CD4-positive, alpha-beta T cell (primary cell): ENCODE measurements at regions not wholly inside any gene's neighbourhood (a gene's known extent, or its start where the extent isn't known, plus 50 kb on each side); places are given as distances from the start of the nearest gene placed in this dataset.

Experiments
- ATAC-seq: fragments of 200-7000 bp; cut with Tn5 transposase; one replicate; pipeline ENCODE4 v1.10.0; 2022; ENCODE audit warnings: mild to moderate bottlenecking; ENCODE audit not compliant: poor library complexity
- CTCF ChIA-PET: fragments of 350-600 bp; sonication (Branson Sonifier 250); formaldehyde crosslinking; loops from one replicate; lab custom pipeline; 2021; ENCODE audit warnings: antibody characterized with exemption, inconsistent platforms; lab: Charles Lee
- POLR2A ChIA-PET: fragments of 350-600 bp; sonication (Branson Sonifier 250); formaldehyde crosslinking; loops from one replicate; lab custom pipeline; 2021; ENCODE audit warnings: antibody characterized with exemption, inconsistent platforms; lab: Charles Lee
- DNase-seq, 14 experiments: peaks; one replicate each; pipeline ENCODE4 v3.0.0-alpha.2; 2013 to 2020; ENCODE audit warnings: mixed read lengths in 2 of 14
- H3K27ac ChIP-seq, 2 donors: one replicate each; pipeline versions ENCODE4 v1.5.1 to v1.7.0; 2013; ENCODE audit warnings: low read length in 2 of 2, low read depth in 1 of 2, mild to moderate bottlenecking in 1 of 2
- H3K27me3 ChIP-seq, 2 experiments: 1 replicate in 1 of 2; 2 replicates in 1 of 2; pipeline versions ENCODE4 v1.6.1 to v1.7.0; 2013; ENCODE audit warnings: low read length in 2 of 2, control low read depth in 1 of 2, mild to moderate bottlenecking in 1 of 2, moderate library complexity in 1 of 2; ENCODE audit not compliant: insufficient read depth in 2 of 2, control insufficient read depth in 1 of 2
- H3K36me3 ChIP-seq: one replicate; pipeline ENCODE4 v1.6.1; 2013; ENCODE audit warnings: low read length, control low read depth; ENCODE audit not compliant: insufficient read depth
- H3K4me1 ChIP-seq: one replicate; pipeline ENCODE4 v1.6.1; 2013; ENCODE audit warnings: low read length, control low read depth; ENCODE audit not compliant: insufficient read depth
- H3K4me3 ChIP-seq: one replicate; pipeline ENCODE4 v1.5.1; 2013; ENCODE audit warnings: mild to moderate bottlenecking, low read length, moderate library complexity
- H3K9me3 ChIP-seq, 2 experiments: 1 replicate in 1 of 2; 2 replicates in 1 of 2; pipeline versions ENCODE4 v1.6.1 to v1.7.0; 2013; ENCODE audit warnings: low read length in 2 of 2, mild to moderate bottlenecking in 2 of 2, control low read depth in 1 of 2, moderate library complexity in 1 of 2; ENCODE audit not compliant: control insufficient read depth in 1 of 2, insufficient read depth in 1 of 2
- H3K27ac Mint-ChIP-seq: one replicate; pipeline ENCODE4 v1.8.0; 2020; ENCODE audit warnings: mixed read lengths
- H3K27me3 Mint-ChIP-seq: one replicate; pipeline ENCODE4 v1.8.0; 2021; ENCODE audit warnings: mixed read lengths
- H3K36me3 Mint-ChIP-seq: one replicate; pipeline ENCODE4 v1.8.0; 2021; ENCODE audit warnings: low read depth, mixed read lengths
- H3K4me1 Mint-ChIP-seq: one replicate; pipeline ENCODE4 v1.8.0; 2021; ENCODE audit warnings: low read depth, mixed read lengths
- H3K4me3 Mint-ChIP-seq: one replicate; pipeline ENCODE4 v1.8.0; 2020; ENCODE audit warnings: mild to moderate bottlenecking, mixed read lengths
- H3K9me3 Mint-ChIP-seq: one replicate; pipeline ENCODE4 v1.8.0; 2020; ENCODE audit warnings: mixed read lengths
- CTCF ChIP-seq: fragments of 200-600 bp; IDR thresholded peaks from one replicate; pipeline ENCODE4 v1.8.0; 2022; ENCODE audit warnings: antibody characterized with exemption, mild to moderate bottlenecking
- intact Hi-C, 2 experiments: fragments of 100-400 bp; cut with DNase I in 1 of 2; cut with micrococcal nuclease in 1 of 2; formaldehyde crosslinking; loops; one replicate each; pipeline versions ENCODE4 v1.15.1 to v1.9.0; 2023 to 2025; cut with DNase I, micrococcal nuclease

- H3K9me3 Mint-ChIP-seq = peaks cover 5% of the 10 kb centered on the region
- no peaks in the 10 kb centered on the region for H3K27me3 ChIP-seq
- intact Hi-C loops = no loop called here
- no peak overlapping the region for H3K4me3 ChIP-seq
- ATAC-seq (no peak), DNase-seq (no peak)
- POLR2A ChIA-PET = no interaction called here
- H3K36me3 Mint-ChIP-seq = no peaks in the 10 kb centered on the region
- H3K4me1 Mint-ChIP-seq = no peaks in the 10 kb centered on the region
- peaks cover 0 to 12% of the 10 kb centered on the region in 2 experiments for H3K9me3 ChIP-seq
- no peak for TF ChIP-seq CTCF
- no peaks in the 10 kb centered on the region for H3K4me1 ChIP-seq
- H3K27me3 Mint-ChIP-seq = no peaks in the 10 kb centered on the region
- CTCF ChIA-PET = no interaction called here
- no peak overlapping the region for H3K27ac Mint-ChIP-seq
- H3K27ac ChIP-seq = no peak overlapping the region
- H3K36me3 ChIP-seq = no peaks in the 10 kb centered on the region
- H3K4me3 Mint-ChIP-seq = no peak overlapping the region
Observed at GRCh38 chr6:113289166-113289565, 568.0 kb upstream of the MARCKS start.

DNA sequence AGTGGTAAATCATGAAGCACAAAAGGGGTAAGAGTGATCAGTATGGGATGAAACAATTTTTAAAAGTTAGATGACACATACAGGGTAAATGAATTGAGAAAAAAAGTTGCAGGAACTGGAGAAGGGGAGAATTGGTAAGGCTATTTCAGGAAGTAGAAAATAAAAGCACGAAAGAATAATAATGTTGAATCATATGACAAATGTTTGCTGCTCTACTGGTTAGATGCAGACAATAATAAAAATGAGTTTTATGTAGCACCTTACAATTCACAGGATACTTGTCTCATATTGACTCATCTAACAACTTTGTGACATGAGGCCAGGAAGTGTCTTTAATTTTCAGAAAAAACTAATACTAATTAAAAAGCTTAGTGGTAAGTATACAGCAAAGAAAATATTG is 566.5 kb upstream of the MARCKS start:
- intact Hi-C loops = no loop called here
- peaks cover 5% of the 10 kb centered on the region for H3K9me3 Mint-ChIP-seq
- no peak overlapping the region for H3K4me3 ChIP-seq
- no peak for TF ChIP-seq CTCF
- no peak overlapping the region for H3K27ac Mint-ChIP-seq
- no peak overlapping the region for H3K27ac ChIP-seq
- no peak overlapping the region for H3K4me3 Mint-ChIP-seq
- no peaks in the 10 kb centered on the region for H3K4me1 Mint-ChIP-seq
- no peaks in the 10 kb centered on the region for H3K27me3 Mint-ChIP-seq
- ATAC-seq (no peak), DNase-seq (no peak)
- peaks cover 0 to 12% of the 10 kb centered on the region in 2 experiments for H3K9me3 ChIP-seq
- no peaks in the 10 kb centered on the region for H3K36me3 Mint-ChIP-seq
- CTCF ChIA-PET = no interaction called here
- POLR2A ChIA-PET = no interaction called here
- H3K36me3 ChIP-seq = no peaks in the 10 kb centered on the region
- no peaks in the 10 kb centered on the region for H3K4me1 ChIP-seq
- H3K27me3 ChIP-seq = no peaks in the 10 kb centered on the region

GRCh38 chr6:113291751-113292445 is 565.2 kb upstream of the MARCKS start:
- no peak overlapping the region for H3K27ac Mint-ChIP-seq

More at GRCh38 chr6:113291751-113292445, 565.2 kb upstream of the MARCKS start:
- ChIA-PET POLR2A (no interaction called here), CTCF (no interaction called here)
- Mint-ChIP-seq H3K27me3 (no peaks in the 10 kb centered on the region), H3K4me3 (no peak overlapping the region), H3K9me3 (no peaks in the 10 kb centered on the region), H3K36me3 (no peaks in the 10 kb centered on the region), H3K4me1 (no peaks in the 10 kb centered on the region)
- intact Hi-C loops = no loop called here
- no peaks in the 10 kb centered on the region for H3K27me3 ChIP-seq
- DNase-seq (no peak), ATAC-seq (no peak)
- no peak overlapping the region for H3K27ac ChIP-seq
- no peak for TF ChIP-seq CTCF
- no peaks in the 10 kb centered on the region for H3K4me1 ChIP-seq
- H3K9me3 ChIP-seq = peaks cover 0 to 4% of the 10 kb centered on the region in 2 experiments
- H3K4me3 ChIP-seq = no peak overlapping the region
- H3K36me3 ChIP-seq = no peaks in the 10 kb centered on the region
